ENCODE measurements at regions not wholly inside any gene's neighbourhood (a gene's known extent, or its start where the extent isn't known, plus 50 kb on each side); places are given as distances from the start of the nearest gene placed in this dataset.

- no peak overlapping the region for H4K91ac ChIP-seq (ENCODE audit: insufficient read length, low read depth, low read length)
- H2AFZ ChIP-seq (ENCODE audit: low read length): no peak overlapping the region
- H2BK20ac ChIP-seq (ENCODE audit: low read depth, low read length, poor library complexity, severe bottlenecking): no peak overlapping the region
- TF ChIP-seq CTCF (conservative IDR thresholded peaks at IDR 0.05): no peak
- H4K20me1 ChIP-seq (ENCODE audit: control insufficient read depth, insufficient read depth, insufficient read length): no peaks in the 10 kb centered on the region
- no peak overlapping the region for H3K18ac ChIP-seq (ENCODE audit: insufficient read length, low read depth, low read length)
- no peaks in the 10 kb centered on the region for H3K36me3 Mint-ChIP-seq (ENCODE audit: insufficient read depth in 1 of 3, low read depth in 3 of 3)
- no peak overlapping the region for H2BK5ac ChIP-seq (ENCODE audit: insufficient read length, low read length)
- H3K4me1 Mint-ChIP-seq: peaks cover 21 to 26% of the 10 kb centered on the region in 2 experiments
- H3K79me2 ChIP-seq (ENCODE audit: insufficient read depth, low read length): no peaks in the 10 kb centered on the region
- H3K23ac ChIP-seq (ENCODE audit: insufficient read length, low read depth, low read length): no peak overlapping the region
- peaks cover 2% of the 10 kb centered on the region for H3K4me1 ChIP-seq (ENCODE audit: insufficient read depth, low read length)
- H3K23me2 ChIP-seq (ENCODE audit: insufficient read length, low read depth, low read length, poor library complexity, severe bottlenecking): no peaks in the 10 kb centered on the region
- H3T11ph ChIP-seq (ENCODE audit: low read length): no peak overlapping the region
- H4K8ac ChIP-seq (replicated peaks; ENCODE audit: insufficient read length, low read depth, low read length): no peak overlapping the region
- H2BK12ac ChIP-seq (ENCODE audit: insufficient read length, low read depth, low read length): no peak overlapping the region
- no peaks in the 10 kb centered on the region for H3K27me3 ChIP-seq (ENCODE audit: insufficient read depth, low read length)
- no peak for DNase-seq
- H3K27me3 Mint-ChIP-seq (ENCODE audit: low read depth): no peaks in the 10 kb centered on the region
- H3K4me3 Mint-ChIP-seq: no peak overlapping the region
- H3K14ac ChIP-seq (ENCODE audit: insufficient read depth, low read length): no peak overlapping the region
- no peak overlapping the region for H3K27ac Mint-ChIP-seq
- H3K9me3 ChIP-seq (ENCODE audit: control insufficient read depth, low read depth, low read length): no peaks in the 10 kb centered on the region
- whole genome bisulfite sequencing (ENCODE audit: extremely low coverage, insufficient read length, low lambda C conversion rate): no CpG with 5 or more reads among the region's 4 CpGs
- no peaks in the 10 kb centered on the region for H3K9me3 Mint-ChIP-seq
- H4K5ac ChIP-seq (ENCODE audit: insufficient read length, low read depth, low read length): no peak overlapping the region
- H3K79me1 ChIP-seq (ENCODE audit: insufficient read depth, low read depth, low read length, poor library complexity, severe bottlenecking): no peaks in the 10 kb centered on the region
- no peak overlapping the region for H2BK120ac ChIP-seq (ENCODE audit: low read depth, low read length, poor library complexity, severe bottlenecking)
- no peak overlapping the region for H3K9ac ChIP-seq (ENCODE audit: extremely low read depth, insufficient read length, low read length)
- H3K4ac ChIP-seq (ENCODE audit: low read depth, low read length): no peak overlapping the region
- H2BK15ac ChIP-seq (ENCODE audit: low read depth, low read length): no peak overlapping the region
- no peak overlapping the region for H3K27ac ChIP-seq (ENCODE audit: insufficient read length, low read depth, low read length)
- no peak overlapping the region for H3K4me2 ChIP-seq (ENCODE audit: insufficient read depth, insufficient read length, low read length)
- no peak overlapping the region for H3K56ac ChIP-seq (ENCODE audit: insufficient read length, low read depth, low read length)
- no peak overlapping the region for H2AK5ac ChIP-seq (ENCODE audit: insufficient read length, low read length)
Observed at GRCh38 chr6:132964101-132964867, 149.9 kb downstream of the RPS12 start.
